IMR-90 (cell line): ENCODE measurements at regions not wholly inside any gene's neighbourhood (a gene's known extent, or its start where the extent isn't known, plus 50 kb on each side); places are given as distances from the start of the nearest gene placed in this dataset.

Experiments
- ATAC-seq: fragments of 200-7000 bp; cut with Tn5 transposase; 2 replicates; pipeline ENCODE4 v1.9.1; 2020; ENCODE audit warnings: low read depth, mild to moderate bottlenecking, moderate library complexity
- BruUV-seq: library from RNA; stranded (reverse); fragments of 400-500 nt; replicated peaks from 2 replicates; lab custom pipeline; 2021; lab: Mats Ljungman, UMichigan
- CTCF ChIA-PET: fragments of 300-600 bp; formaldehyde crosslinking; extraction: SDS; loops from one replicate; lab custom pipeline; 2021; ENCODE audit warnings: antibody characterized with exemption; lab: Yijun Ruan, JAX
- POLR2A ChIA-PET: fragments of 300-600 bp; sonication (Branson Sonifier 250); formaldehyde crosslinking; loops from one replicate; lab custom pipeline; 2022; ENCODE audit warnings: antibody characterized with exemption; ENCODE audit not compliant: unreplicated experiment; lab: Charles Lee
- DNase-seq: peaks from one replicate; pipeline ENCODE4 v3.0.0; 2013
- H2AFZ ChIP-seq: replicated peaks from 2 replicates; pipeline ENCODE3; 2013; ENCODE audit warnings: low read length, mild to moderate bottlenecking; ENCODE audit not compliant: poor library complexity
- H2AK5ac ChIP-seq: 2 replicates; pipeline ENCODE4 v1.6.1; 2013; ENCODE audit warnings: low read depth, low read length, inconsistent platforms
- H2AK9ac ChIP-seq: replicated peaks from 2 replicates; pipeline ENCODE3; 2013; ENCODE audit warnings: mild to moderate bottlenecking, low read depth, low read length, moderate library complexity; ENCODE audit not compliant: poor library complexity
- H2BK120ac ChIP-seq: 2 replicates; pipeline ENCODE4 v1.6.1; 2013; ENCODE audit warnings: low read depth, low read length, inconsistent platforms
- H2BK15ac ChIP-seq: 3 replicates; pipeline ENCODE4 v1.6.1; 2013; ENCODE audit warnings: low read depth, low read length, inconsistent platforms
- H2BK20ac ChIP-seq: 2 replicates; pipeline ENCODE4 v1.6.1; 2013; ENCODE audit warnings: low read depth, mild to moderate bottlenecking, inconsistent platforms, low read length, moderate library complexity
- H2BK5ac ChIP-seq: 2 replicates; pipeline ENCODE4 v1.6.1; 2013; ENCODE audit warnings: mild to moderate bottlenecking, low read depth, low read length, inconsistent platforms; ENCODE audit not compliant: poor library complexity, severe bottlenecking
- H3K14ac ChIP-seq: replicated peaks from 2 replicates; pipeline ENCODE4 v1.6.1; 2013; ENCODE audit warnings: low read depth, low read length, inconsistent platforms
- H3K18ac ChIP-seq: 2 replicates; pipeline ENCODE4 v1.6.1; 2013; ENCODE audit warnings: low read depth, low read length, control low read depth
- H3K23ac ChIP-seq: 2 replicates; pipeline ENCODE4 v1.6.1; 2013; ENCODE audit warnings: low read depth, low read length, inconsistent platforms
- H3K27ac ChIP-seq: 2 replicates; pipeline ENCODE4 v1.5.1; 2013; ENCODE audit warnings: mild to moderate bottlenecking, control low read depth, low read length; ENCODE audit not compliant: insufficient read depth
- H3K27me3 ChIP-seq: 2 replicates; pipeline ENCODE4 v1.6.1; 2013; ENCODE audit warnings: low read length; ENCODE audit not compliant: control insufficient read depth, insufficient read depth
- H3K36me3 ChIP-seq: 2 replicates; pipeline ENCODE4 v1.6.1; 2013; ENCODE audit warnings: low read length, mixed read lengths; ENCODE audit not compliant: control insufficient read depth, insufficient read depth
- H3K4ac ChIP-seq: 2 replicates; pipeline ENCODE4 v1.6.1; 2013; ENCODE audit warnings: low read depth, low read length, inconsistent platforms
- H3K4me1 ChIP-seq: 2 replicates; pipeline ENCODE4 v1.6.1; 2013; ENCODE audit warnings: low read length, mixed read lengths; ENCODE audit not compliant: control insufficient read depth, insufficient read depth
- H3K4me2 ChIP-seq: 2 replicates; pipeline ENCODE4 v1.6.1; 2013; ENCODE audit warnings: low read depth, mild to moderate bottlenecking, control low read depth, low read length, moderate library complexity
- H3K4me3 ChIP-seq: 2 replicates; pipeline ENCODE4 v1.5.1; 2013; ENCODE audit warnings: low read depth, mild to moderate bottlenecking, control low read depth, low read length, moderate library complexity; ENCODE audit not compliant: insufficient read depth
- H3K56ac ChIP-seq: 2 replicates; pipeline ENCODE4 v1.6.1; 2013; ENCODE audit warnings: low read length, inconsistent platforms; ENCODE audit not compliant: insufficient read depth; ENCODE audit errors: extremely low read depth
- H3K79me1 ChIP-seq, 2 experiments: 2 replicates each; pipeline ENCODE4 v1.6.1; 2013; ENCODE audit warnings: low read length in 2 of 2, inconsistent platforms in 1 of 2, low read depth in 1 of 2
- H3K9ac ChIP-seq: 2 replicates; pipeline ENCODE4 v1.6.1; 2013; ENCODE audit warnings: low read depth, low read length, control low read depth
- H3K9me1 ChIP-seq: 2 replicates; pipeline ENCODE4 v1.6.1; 2013; ENCODE audit warnings: low read length, inconsistent platforms; ENCODE audit not compliant: insufficient read depth
- H3K9me3 ChIP-seq: 2 replicates; pipeline ENCODE4 v1.6.1; 2013; ENCODE audit warnings: low read length; ENCODE audit not compliant: control insufficient read depth, insufficient read depth
- H4K20me1 ChIP-seq: 2 replicates; pipeline ENCODE4 v1.6.1; 2013; ENCODE audit warnings: low read length, inconsistent platforms; ENCODE audit not compliant: insufficient read depth
- H4K5ac ChIP-seq: 2 replicates; pipeline ENCODE4 v1.6.1; 2013; ENCODE audit warnings: mild to moderate bottlenecking, low read depth, low read length, control low read depth
- H4K8ac ChIP-seq, 2 experiments: 2 replicates each; pipeline ENCODE4 v1.6.1; 2013; ENCODE audit warnings: low read depth in 2 of 2, low read length in 2 of 2, control low read depth in 1 of 2, inconsistent platforms in 1 of 2
- H4K91ac ChIP-seq: 2 replicates; pipeline ENCODE4 v1.6.1; 2013; ENCODE audit warnings: low read depth, low read length, inconsistent platforms; ENCODE audit not compliant: insufficient read depth
- BHLHE40 ChIP-seq: fragments of 150-350 bp; IDR thresholded peaks from 2 replicates; pipeline ENCODE4 v1.6.1; 2016; ENCODE audit warnings: mild to moderate bottlenecking, low read depth, low read length
- CEBPB ChIP-seq: IDR thresholded peaks from 2 replicates; pipeline ENCODE4 v1.6.1; 2012; ENCODE audit warnings: low read depth, low read length, improper control_type of control experiment
- CHD1 ChIP-seq: IDR thresholded peaks from 2 replicates; pipeline ENCODE4 v1.6.1; 2012; ENCODE audit warnings: low read depth, low read length, improper control_type of control experiment
- FOS ChIP-seq: fragments of 150-350 bp; IDR thresholded peaks from 2 replicates; pipeline ENCODE4 v1.6.1; 2016; ENCODE audit warnings: low read depth, low read length
- MAFK ChIP-seq: IDR thresholded peaks from 2 replicates; pipeline ENCODE4 v1.6.1; 2012; ENCODE audit warnings: low read depth, low read length, improper control_type of control experiment
- MAZ ChIP-seq: IDR thresholded peaks from 2 replicates; pipeline ENCODE4 v1.6.1; 2012; ENCODE audit warnings: low read depth, mild to moderate bottlenecking, low read length, improper control_type of control experiment, moderate library complexity, borderline replicate concordance
- MXI1 ChIP-seq: IDR thresholded peaks from 2 replicates; pipeline ENCODE4 v1.6.1; 2012; ENCODE audit warnings: low read depth, mild to moderate bottlenecking, low read length, moderate library complexity, borderline replicate concordance
- POLR2A ChIP-seq: IDR thresholded peaks from 2 replicates; pipeline ENCODE4 v1.6.1; 2012; ENCODE audit warnings: mild to moderate bottlenecking, low read depth, low read length
- RAD21 ChIP-seq: IDR thresholded peaks from 2 replicates; pipeline ENCODE4 v1.6.1; 2012; ENCODE audit warnings: low read length, improper control_type of control experiment
- SMC3 ChIP-seq: fragments of 150-350 bp; IDR thresholded peaks from 2 replicates; pipeline ENCODE4 v1.6.1; 2016; ENCODE audit warnings: low read depth, mild to moderate bottlenecking, antibody characterized with exemption, low read length, moderate library complexity
- WGBS, 2 experiments: methylation state at CpG; one replicate each; pipeline versions ENCODE4 v1.1.5 to v1.1.7; 2013; ENCODE audit warnings: missing lambda C conversion rate in 2 of 2; ENCODE audit not compliant: insufficient read length in 1 of 2; ENCODE audit errors: extremely low coverage in 2 of 2; 5-methylcytosine and 5-hydroxymethylcytosine counted together
- dilution Hi-C: fragments of 300-500 bp; cut with HindIII; formaldehyde crosslinking; loops from one replicate; pipeline ENCODE4 v1.14.3; 2018; ENCODE audit warnings: low sequenced_read_pairs; ENCODE audit not compliant: unreplicated experiment
- in situ Hi-C: fragments of 300-500 bp; cut with MboI; formaldehyde crosslinking; loops from 3 replicates; pipeline ENCODE4 v1.14.3; 2019; ENCODE audit warnings: low sequenced_read_pairs, inconsistent platforms, mixed read lengths
- intact Hi-C: fragments of 100-400 bp; cut with micrococcal nuclease; formaldehyde crosslinking; loops from 2 replicates; pipeline ENCODE4 v1.10.0; 2022
- TF ChIP-seq, protein P1 (sequence below): fragments of 150-350 bp; IDR thresholded peaks from 2 replicates; pipeline ENCODE4 v1.6.1; 2017; ENCODE audit warnings: mild to moderate bottlenecking, antibody characterized with exemption, low read length, low read depth

DNA sequence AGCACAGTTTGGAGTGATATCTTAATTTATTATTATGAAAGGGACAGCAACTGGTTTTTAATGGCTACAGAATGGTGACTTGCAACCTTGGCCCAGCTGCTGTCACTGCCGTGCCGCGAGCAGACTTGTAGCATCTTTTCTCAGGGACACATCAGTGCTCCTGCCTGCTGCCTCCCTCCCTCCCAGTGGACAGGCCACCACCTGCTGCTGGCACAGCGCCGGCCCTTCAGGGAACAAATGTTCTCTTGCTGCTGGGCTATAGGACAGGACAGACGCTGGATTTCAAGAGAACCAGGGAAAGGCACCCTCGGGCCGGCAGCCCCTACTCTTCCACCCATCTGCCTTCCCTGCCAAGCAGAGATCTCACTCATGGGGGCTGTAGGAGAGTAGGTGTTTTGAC, 413.8 kb upstream of the NFIA start:
- no peak overlapping the region for H2BK15ac ChIP-seq
- H2BK120ac ChIP-seq: no peak overlapping the region
- in situ Hi-C loops: no loop called here
- no peak overlapping the region for H2BK5ac ChIP-seq
- H3K36me3 ChIP-seq: no peaks in the 10 kb centered on the region
- no peak overlapping the region for H3K4me3 ChIP-seq
- H3K4me2 ChIP-seq: no peak overlapping the region
- DNase-seq (no peak), ATAC-seq (no peak)
- no peak overlapping the region for H3K9ac ChIP-seq
- 80% methylated on average over 1 of the region's 8 CpGs; no CpG with 5 or more reads in 1 of the 2 experiments for WGBS, 2 experiments
- TF ChIP-seq MAZ (no peak), SMC3 (no peak), BHLHE40 (no peak), MXI1 (no peak), CEBPB (no peak), MAFK (no peak), POLR2A (no peak), RAD21 (no peak), FOS (no peak), CHD1 (no peak)
- TF ChIP-seq, protein P1, sequence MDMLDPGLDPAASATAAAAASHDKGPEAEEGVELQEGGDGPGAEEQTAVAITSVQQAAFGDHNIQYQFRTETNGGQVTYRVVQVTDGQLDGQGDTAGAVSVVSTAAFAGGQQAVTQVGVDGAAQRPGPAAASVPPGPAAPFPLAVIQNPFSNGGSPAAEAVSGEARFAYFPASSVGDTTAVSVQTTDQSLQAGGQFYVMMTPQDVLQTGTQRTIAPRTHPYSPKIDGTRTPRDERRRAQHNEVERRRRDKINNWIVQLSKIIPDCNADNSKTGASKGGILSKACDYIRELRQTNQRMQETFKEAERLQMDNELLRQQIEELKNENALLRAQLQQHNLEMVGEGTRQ: no peak
- no TSS peak for BruUV-seq
- no peak overlapping the region for H4K5ac ChIP-seq
- ChIA-PET CTCF (no interaction called here), POLR2A (no interaction called here)
- no peaks in the 10 kb centered on the region for H4K20me1 ChIP-seq
- no peak overlapping the region for H2AFZ ChIP-seq
- H3K27me3 ChIP-seq: no peaks in the 10 kb centered on the region
- H2AK9ac ChIP-seq: no peak overlapping the region
- no peak overlapping the region for H3K23ac ChIP-seq
- intact Hi-C loops: no loop called here
- dilution Hi-C loops: no loop called here
- no peak overlapping the region for H4K8ac ChIP-seq
- H3K14ac ChIP-seq: no peak overlapping the region
- no peak overlapping the region for H3K56ac ChIP-seq
- peaks cover 16% of the 10 kb centered on the region for H3K9me3 ChIP-seq
- H3K79me1 ChIP-seq: no peaks in the 10 kb centered on the region
- H2AK5ac ChIP-seq: no peak overlapping the region
- H3K9me1 ChIP-seq: no peaks in the 10 kb centered on the region
- no peak overlapping the region for H3K18ac ChIP-seq
- no peak overlapping the region for H3K4ac ChIP-seq
- no peak overlapping the region for H3K27ac ChIP-seq
- no peak overlapping the region for H2BK20ac ChIP-seq
- no peaks in the 10 kb centered on the region for H3K4me1 ChIP-seq
- no peak overlapping the region for H4K91ac ChIP-seq
